MCF 10A (cell line): ENCODE measurements at regions not wholly inside any gene's neighbourhood (a gene's known extent, or its start where the extent isn't known, plus 50 kb on each side); places are given as distances from the start of the nearest gene placed in this dataset.
"Not testable (repeated sequence)": the region's sequence is repeated elsewhere in the genome, so short reads cannot be mapped to it uniquely, and the experiment has no call there.

ENCODE experiments used
- BruUV-seq: library from RNA; stranded (reverse); fragments of 400-500 nt; replicated peaks from 2 replicates; lab custom pipeline; 2021; lab: Mats Ljungman, UMichigan
- CTCF ChIA-PET: fragments of 300-600 bp; sonication (Branson Sonifier 250); formaldehyde crosslinking; extraction: SDS; loops from one replicate; lab custom pipeline; 2021; ENCODE audit warnings: antibody characterized with exemption, inconsistent platforms; lab: Yijun Ruan, JAX
- POLR2A ChIA-PET: fragments of 300-600, 350-650 bp; sonication (Branson Sonifier 250); formaldehyde crosslinking; extraction: SDS; loops from one replicate; lab custom pipeline; 2020; ENCODE audit warnings: antibody characterized with exemption, inconsistent platforms; lab: Yijun Ruan, JAX
- DNase-seq: peaks from one replicate; pipeline ENCODE4 v3.0.0-alpha.2; 2018; ENCODE audit not compliant: unreplicated experiment
- H3K27ac Mint-ChIP-seq: one replicate; pipeline ENCODE4 v1.8.0; 2022; ENCODE audit warnings: mild to moderate bottlenecking, low read depth, mixed read lengths; ENCODE audit not compliant: unreplicated experiment
- H3K27me3 Mint-ChIP-seq: one replicate; pipeline ENCODE4 v1.8.0; 2022; ENCODE audit warnings: mixed read lengths; ENCODE audit not compliant: insufficient read depth, unreplicated experiment
- H3K36me3 Mint-ChIP-seq: one replicate; pipeline ENCODE4 v1.8.0; 2022; ENCODE audit warnings: mild to moderate bottlenecking, moderate library complexity, mixed read lengths; ENCODE audit not compliant: insufficient read depth, unreplicated experiment
- H3K4me1 Mint-ChIP-seq: one replicate; pipeline ENCODE4 v1.8.0; 2022; ENCODE audit warnings: mixed read lengths; ENCODE audit not compliant: insufficient read depth, unreplicated experiment
- H3K4me3 Mint-ChIP-seq: one replicate; pipeline ENCODE4 v1.8.0; 2022; ENCODE audit warnings: mild to moderate bottlenecking, moderate library complexity, mixed read lengths; ENCODE audit not compliant: unreplicated experiment
- H3K9me3 Mint-ChIP-seq: one replicate; pipeline ENCODE4 v1.8.0; 2022; ENCODE audit warnings: mixed read lengths; ENCODE audit not compliant: unreplicated experiment
- CTCF ChIP-seq: fragments of 200-600 bp; IDR thresholded peaks from one replicate; pipeline ENCODE4 v1.8.0; 2022; ENCODE audit warnings: antibody characterized with exemption, mild to moderate bottlenecking; ENCODE audit not compliant: unreplicated experiment
- intact Hi-C: fragments of 100-400 bp; cut with micrococcal nuclease; formaldehyde crosslinking; loops from 2 replicates; pipeline ENCODE4 v1.14.1; 2022

GRCh38 chr20:53647286-53647821 lies 53.7 kb upstream of the ZNF217 start:
- intact Hi-C loops = no loop called here
- Mint-ChIP-seq H3K36me3 (no peaks in the 10 kb centered on the region), H3K9me3 (no peaks in the 10 kb centered on the region), H3K4me1 (peaks cover 9% of the 10 kb centered on the region), H3K27me3 (no peaks in the 10 kb centered on the region), H3K4me3 (no peak overlapping the region), H3K27ac (no peak overlapping the region)
- no peak for TF ChIP-seq CTCF
- no TSS peak for BruUV-seq
- no peak for DNase-seq
- CTCF ChIA-PET = interaction anchor here (0.6 to 1.6 kb wide), 2 partner anchors 25 to 451 kb away, joined by 3 to 10 read pairs; no protein-coding TSS in a partner anchor
- POLR2A ChIA-PET = interaction anchor here (0.6 to 2.0 kb wide), 2 partner anchors 24 to 26 kb away, joined by 3 to 10 read pairs; no protein-coding TSS in a partner anchor

- no TSS peak for BruUV-seq
- intact Hi-C loops = no loop called here
- Mint-ChIP-seq H3K27me3 (no peaks in the 10 kb centered on the region), H3K4me3 (no peak overlapping the region), H3K4me1 (peaks cover 12% of the 10 kb centered on the region), H3K9me3 (no peaks in the 10 kb centered on the region), H3K36me3 (no peaks in the 10 kb centered on the region), H3K27ac (no peak overlapping the region)
- CTCF ChIA-PET = interaction anchor here (0.6 to 1.6 kb wide), 3 partner anchors 24 to 256 kb away, joined by 3 to 10 read pairs (median 4); no protein-coding TSS in a partner anchor
- no peak for TF ChIP-seq CTCF
- POLR2A ChIA-PET = interaction anchor here (0.6 to 2.0 kb wide), 4 partner anchors 23 to 160 kb away, joined by 3 to 10 read pairs (median 3); no protein-coding TSS in a partner anchor
- DNase-seq = no peak
Observed at GRCh38 chr20:53646550-53646949, 52.9 kb upstream of the ZNF217 start.

- Mint-ChIP-seq H3K36me3 (no peaks in the 10 kb centered on the region), H3K4me1 (peaks cover 12% of the 10 kb centered on the region), H3K27me3 (no peaks in the 10 kb centered on the region), H3K9me3 (no peaks in the 10 kb centered on the region), H3K27ac (no peak overlapping the region), H3K4me3 (no peak overlapping the region)
- intact Hi-C loops = no loop called here
- ChIA-PET POLR2A (interaction anchor here (0.7 to 2.0 kb wide), 4 partner anchors 12 to 34 kb away, joined by 3 to 10 read pairs (median 4); no protein-coding TSS in a partner anchor), CTCF (interaction anchor here (0.7 kb wide), 2 partner anchors 160 to 553 kb away, joined by 4 read pairs; no protein-coding TSS in a partner anchor)
- no peak for TF ChIP-seq CTCF
- BruUV-seq = no TSS peak
- DNase-seq = no peak
Observed at GRCh38 chr20:53645582-53645897, 51.9 kb upstream of the ZNF217 start.

GRCh38 chr20:53644108-53644507 lies 50.5 kb upstream of the ZNF217 start:
- DNase-seq, H3K36me3 Mint-ChIP-seq, H3K4me3 Mint-ChIP-seq, H3K27ac Mint-ChIP-seq, H3K9me3 Mint-ChIP-seq, H3K27me3 Mint-ChIP-seq, BruUV-seq: not testable (repeated sequence)
- peaks cover 12% of the 10 kb centered on the region for H3K4me1 Mint-ChIP-seq
- intact Hi-C loops = loop anchor here (5.0 kb wide), 1 partner anchor 52 kb away; the partner anchor contains the start of gene ZNF217
- ChIA-PET CTCF (interaction anchor here (0.6 to 2.8 kb wide), 3 partner anchors 12 to 166 kb away, joined by 4 to 13 read pairs (median 4); no protein-coding TSS in a partner anchor), POLR2A (interaction anchor here (0.5 to 3.2 kb wide), 7 partner anchors 13 to 286 kb away, joined by 4 to 78 read pairs (median 16); partner anchors contain the start of gene ZNF217)
